Sciatic nerve (tissue), 2 donors: ENCODE measurements at regions not wholly inside any gene's neighbourhood (a gene's known extent, or its start where the extent isn't known, plus 50 kb on each side); places are given as distances from the start of the nearest gene placed in this dataset.
"Not testable (repeated sequence)": the region's sequence is repeated elsewhere in the genome, so short reads cannot be mapped to it uniquely, and the experiment has no call there.

Source experiments
- ATAC-seq: fragments of 200-7000 bp; cut with Tn5 transposase; one replicate; pipeline ENCODE4 v1.9.1; 2020; ENCODE audit warnings: mild to moderate bottlenecking, moderate library complexity
- DNase-seq: peaks from one replicate; pipeline ENCODE4 v3.0.0-alpha.2; 2020; ENCODE audit warnings: low spot score
- intact Hi-C: fragments of 100-400 bp; cut with DNase I; formaldehyde crosslinking; loops from one replicate; pipeline ENCODE4 v1.14.2; 2022
- donor health status: DM: no; HTN: no; CAD: no.
- donor health status: DM: no; HTN: no; CAD: no.

DNA sequence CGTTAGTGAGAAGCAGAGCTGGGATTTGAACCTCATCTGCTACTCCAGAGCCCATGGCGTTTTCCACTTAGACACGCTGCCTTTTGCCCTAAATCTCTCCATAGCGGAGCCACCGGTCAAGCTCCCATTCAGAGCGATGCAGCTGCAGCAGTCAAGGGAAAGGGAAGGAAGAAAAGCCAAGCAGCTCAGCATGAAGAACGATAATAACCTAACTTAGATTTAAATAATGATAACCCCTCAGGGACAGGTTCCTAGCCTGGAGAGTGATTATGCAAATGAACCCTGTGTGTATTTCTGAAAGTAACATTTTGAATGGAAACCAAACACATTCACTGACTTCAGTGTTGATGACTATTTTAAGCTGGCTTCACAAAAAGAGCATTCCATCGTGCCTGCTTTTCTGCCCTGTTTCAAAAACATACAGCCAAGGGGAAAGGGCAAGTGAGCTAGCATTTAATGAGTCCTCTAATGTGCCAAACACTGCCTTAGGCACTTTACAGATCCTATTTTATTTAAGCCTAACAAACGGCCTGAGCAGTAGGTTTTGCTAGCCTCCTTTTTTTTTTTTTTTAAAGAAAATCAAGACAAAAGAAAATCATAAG lies 798.3 kb downstream of the CDH8 start:
- no peak for DNase-seq
- ATAC-seq = no peak
- intact Hi-C loops = no loop called here

- DNase-seq = no peak
- ATAC-seq = no peak
- intact Hi-C loops = no loop called here
These were observed 802.5 kb downstream of the CDH8 start for GRCh38 chr16:61233713-61234112.

GRCh38 chr16:61228371-61228770 lies 807.9 kb downstream of the CDH8 start:
- intact Hi-C loops = no loop called here
- no peak for DNase-seq
- ATAC-seq = no peak

GRCh38 chr16:61215605-61216004 lies 820.6 kb downstream of the CDH8 start:
- intact Hi-C loops = no loop called here
- no peak for ATAC-seq
- DNase-seq = no peak

- DNase-seq = no peak
- no peak for ATAC-seq
- intact Hi-C loops = no loop called here
These were observed 821.5 kb downstream of the CDH8 start for GRCh38 chr16:61214780-61215179.

- intact Hi-C loops = no loop called here
- ATAC-seq (no peak), DNase-seq (no peak)
These were observed 826.2 kb downstream of the CDH8 start for GRCh38 chr16:61210076-61210475.

DNA sequence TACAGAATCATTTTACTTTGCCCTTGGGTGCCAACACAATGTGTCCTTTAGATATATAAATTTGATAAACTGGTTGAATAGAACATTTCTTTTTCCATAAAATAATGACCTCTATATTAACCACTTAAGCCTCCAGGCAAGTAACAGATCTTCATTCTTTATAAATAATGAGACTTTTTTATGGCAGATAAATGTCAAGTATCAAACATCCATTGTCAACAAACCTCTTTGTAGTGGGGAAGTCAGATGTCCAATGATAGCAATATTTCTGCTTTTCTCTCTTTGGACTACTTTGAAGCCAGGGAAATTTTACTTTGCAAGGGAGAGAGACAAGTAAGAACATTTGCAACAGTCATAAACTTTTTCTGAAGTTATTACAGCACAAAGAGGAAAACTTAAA lies 841.2 kb downstream of the CDH8 start:
- DNase-seq = no peak

GRCh38 chr16:61194573-61194972 lies 841.7 kb downstream of the CDH8 start:
- ATAC-seq = no peak
- DNase-seq = no peak
- intact Hi-C loops = no loop called here

More for the DNA sequence above, 841.2 kb downstream of the CDH8 start:
- intact Hi-C loops = no loop called here
- ATAC-seq = no peak

- intact Hi-C loops = no loop called here
These were observed 853.8 kb downstream of the CDH8 start for GRCh38 chr16:61182391-61182790.

DNA sequence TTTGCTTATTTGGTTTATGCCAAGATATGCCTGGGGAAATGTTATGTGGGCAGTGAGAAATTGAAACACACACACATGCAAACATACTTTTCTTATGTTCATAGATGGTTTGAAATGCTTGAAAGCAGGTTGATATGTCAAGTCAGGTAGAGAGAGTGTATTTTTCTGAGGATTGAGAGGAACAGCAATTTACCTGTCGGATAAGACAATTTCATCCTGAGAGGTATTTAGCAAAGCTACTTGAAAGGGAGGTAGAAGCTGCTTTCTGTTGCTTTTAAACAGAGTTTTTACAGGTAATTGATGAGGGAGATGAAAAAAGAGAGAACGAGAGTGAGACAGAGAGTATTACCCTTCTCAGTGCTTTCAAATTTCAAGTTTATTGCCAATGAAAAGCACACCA lies 854.3 kb downstream of the CDH8 start:
- intact Hi-C loops = no loop called here
- DNase-seq = no peak
- no peak for ATAC-seq

More at GRCh38 chr16:61182391-61182790, 853.8 kb downstream of the CDH8 start:
- no peak for DNase-seq
- no peak for ATAC-seq

DNA sequence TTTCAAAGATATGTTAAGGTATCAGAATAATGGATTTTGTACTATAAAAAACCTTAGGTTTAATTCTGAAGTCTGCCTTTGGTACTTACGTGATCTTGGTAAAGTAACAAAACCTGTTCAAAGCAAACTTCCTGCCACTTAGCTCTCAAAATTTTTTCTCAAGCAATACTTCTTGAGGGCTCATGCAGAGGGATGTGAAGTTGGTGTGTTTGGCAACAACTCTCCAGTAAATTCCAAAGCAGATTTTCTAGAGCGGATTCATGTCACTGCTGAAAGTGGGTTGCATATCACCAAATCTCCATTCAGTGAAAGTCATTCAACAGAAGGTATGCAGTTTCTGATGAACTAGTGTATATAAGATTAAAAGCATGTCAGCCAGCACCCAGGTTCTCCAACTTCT lies 856.7 kb downstream of the CDH8 start:
- DNase-seq (no peak), ATAC-seq (no peak)
- intact Hi-C loops = no loop called here

DNA sequence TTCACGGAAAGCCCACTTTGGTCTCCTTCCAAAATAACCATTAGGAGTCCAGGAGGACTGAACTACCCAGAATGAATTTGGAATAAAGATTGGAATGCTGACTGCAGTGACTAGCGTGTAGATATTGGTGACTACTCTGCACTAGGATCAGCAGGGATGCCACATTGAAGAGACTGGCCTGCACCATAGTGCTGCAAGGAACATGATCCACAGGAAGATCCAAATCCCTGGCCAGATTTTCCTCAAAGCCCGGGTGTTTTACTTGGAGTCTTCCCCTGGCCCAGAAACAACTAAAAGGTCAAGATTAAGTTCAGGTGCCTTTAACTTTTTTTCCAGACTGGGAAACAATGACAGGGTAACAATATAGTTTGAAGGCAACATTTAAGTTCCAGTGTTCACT lies 870.4 kb downstream of the CDH8 start:
- ATAC-seq (no peak), DNase-seq (no peak)
- intact Hi-C loops = no loop called here

- ATAC-seq = no peak
- intact Hi-C loops = no loop called here
- DNase-seq = no peak
These were observed 885.9 kb downstream of the CDH8 start for GRCh38 chr16:61150351-61150750.

GRCh38 chr16:61149709-61150108 lies 886.5 kb downstream of the CDH8 start:
- DNase-seq (no peak), ATAC-seq (no peak)
- intact Hi-C loops = no loop called here

- ATAC-seq = no peak
- no peak for DNase-seq
- intact Hi-C loops = no loop called here
These were observed 887.3 kb downstream of the CDH8 start for GRCh38 chr16:61148930-61149329.

GRCh38 chr16:61146429-61146828 lies 889.8 kb downstream of the CDH8 start:
- intact Hi-C loops = no loop called here
- ATAC-seq (no peak), DNase-seq (no peak)

DNA sequence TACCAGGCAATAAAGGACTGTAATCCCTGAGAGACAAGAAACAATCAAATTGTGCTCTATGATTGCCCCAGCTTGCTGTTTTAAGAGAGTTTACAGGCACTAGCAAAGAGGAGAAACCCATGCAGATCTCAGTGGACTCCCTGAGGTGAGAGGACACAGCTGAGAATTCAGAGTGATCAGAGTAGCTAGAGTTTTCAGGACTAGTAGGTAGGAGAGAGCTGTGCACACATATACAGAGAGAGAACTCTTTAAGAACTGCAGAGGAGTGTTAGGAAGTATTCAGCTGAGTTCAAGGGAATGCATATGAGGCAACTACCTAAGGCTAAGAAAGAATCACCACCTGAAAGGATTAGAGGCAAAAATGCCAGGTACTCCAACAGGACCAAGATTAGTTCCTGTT lies 904.8 kb downstream of the CDH8 start:
- ATAC-seq (no peak), DNase-seq (no peak)
- intact Hi-C loops = no loop called here

DNA sequence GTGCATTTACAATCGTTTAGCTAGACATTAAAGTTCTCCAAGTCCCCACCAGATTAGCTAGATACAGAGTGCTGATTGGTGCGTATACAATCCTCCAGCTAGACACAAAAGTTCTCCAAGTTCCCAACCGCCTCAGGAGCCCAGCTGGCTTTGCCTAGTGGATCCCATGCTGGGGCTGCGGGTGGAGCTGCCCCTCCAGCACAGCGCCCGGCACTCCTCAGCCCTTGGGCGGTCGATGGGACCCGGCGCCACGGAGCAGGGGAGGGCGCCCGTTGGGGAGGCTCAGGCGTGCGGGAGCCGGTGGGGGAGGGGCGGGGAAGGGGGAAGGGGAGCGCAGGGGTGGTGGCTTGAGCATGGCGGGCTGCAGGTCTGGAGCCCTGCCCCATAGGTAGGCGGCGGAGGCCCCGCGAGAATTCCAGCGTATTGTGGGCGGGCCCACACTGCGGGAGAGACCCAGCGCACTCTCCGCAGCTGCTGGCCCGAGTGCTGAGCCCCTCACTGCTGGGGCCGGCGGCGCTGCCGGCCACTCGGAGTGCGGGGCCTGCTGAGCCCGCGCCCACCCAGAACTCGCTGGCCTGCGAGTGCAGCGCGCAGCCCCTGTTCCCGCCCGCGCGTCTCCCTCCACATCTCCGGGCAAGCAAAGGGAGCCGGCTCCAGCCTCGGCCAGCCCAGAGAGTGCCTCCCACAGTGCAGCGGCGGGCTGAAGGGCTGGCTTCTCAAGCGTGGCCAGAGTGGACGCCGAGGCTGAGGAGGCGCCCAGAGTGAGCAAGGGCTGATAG lies 907.5 kb downstream of the CDH8 start:
- DNase-seq = no peak
- intact Hi-C loops = no loop called here
- no peak for ATAC-seq

DNA sequence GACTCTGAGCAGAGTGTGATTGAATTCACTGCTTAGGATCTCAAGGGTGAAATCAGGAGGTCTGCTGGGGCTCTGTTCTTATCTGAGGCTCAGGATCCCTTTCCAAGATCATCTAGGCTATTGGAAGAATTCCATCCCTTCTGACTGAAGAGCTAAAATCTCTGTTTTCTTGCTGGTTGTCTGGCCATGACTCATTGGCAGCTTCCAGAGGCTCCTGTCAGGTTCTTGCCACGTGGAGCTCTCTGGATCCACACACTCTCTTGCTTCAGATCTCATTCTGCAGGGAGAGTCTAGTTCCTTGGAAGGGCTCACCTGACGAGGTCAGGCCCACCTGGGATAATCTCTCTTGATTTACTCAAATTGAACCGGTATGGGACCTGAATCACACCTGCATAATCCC lies 930.7 kb downstream of the CDH8 start:
- no peak for ATAC-seq
- no peak for DNase-seq
- intact Hi-C loops = no loop called here

DNA sequence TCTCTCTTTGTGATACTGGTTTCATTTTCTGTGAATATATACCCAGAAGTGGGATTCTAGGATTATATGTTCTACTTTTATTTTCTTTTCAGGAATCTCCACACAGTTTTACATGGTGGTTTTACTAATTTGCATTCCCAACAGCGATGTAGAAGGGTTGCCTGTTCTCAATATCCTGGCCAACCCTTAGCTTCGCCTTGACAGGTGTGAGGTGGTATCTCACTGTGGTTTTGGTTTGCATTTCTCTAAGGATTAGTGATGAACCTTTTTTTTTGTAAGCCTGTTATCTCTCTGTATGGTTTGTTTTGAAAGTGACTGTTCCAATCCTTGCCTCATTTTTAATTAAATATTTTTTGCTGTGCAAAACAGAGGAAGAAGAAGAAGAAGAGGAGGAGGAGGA lies 937.7 kb downstream of the CDH8 start:
- DNase-seq (no peak), ATAC-seq (no peak)

DNA sequence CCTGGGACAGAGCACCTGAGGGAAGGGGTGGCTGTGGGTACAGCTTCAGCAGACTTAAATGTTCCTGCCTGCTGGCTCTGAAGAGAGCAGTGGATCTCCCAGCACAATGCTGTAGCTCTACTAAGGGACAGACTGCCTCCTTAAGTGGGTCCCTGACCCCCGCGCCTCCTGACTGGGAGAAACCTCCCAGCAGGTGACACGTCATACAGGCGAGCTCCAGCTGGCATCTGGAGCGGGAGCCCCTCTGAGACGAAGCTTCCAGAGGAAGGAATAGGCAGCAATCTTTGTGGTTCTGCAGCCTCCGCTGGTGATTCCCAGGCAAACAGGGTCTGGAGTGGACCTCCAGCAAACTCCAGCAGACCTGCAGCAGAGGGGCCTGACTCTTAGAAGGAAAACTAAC lies 944.9 kb downstream of the CDH8 start:
- DNase-seq, intact Hi-C loops: not testable (repeated sequence)

More for the DNA sequence above, 937.7 kb downstream of the CDH8 start:
- intact Hi-C loops = no loop called here

More for the DNA sequence above, 944.9 kb downstream of the CDH8 start:
- not testable (repeated sequence) for ATAC-seq
